ENCODE measurements at regions not wholly inside any gene's neighbourhood (a gene's known extent, or its start where the extent isn't known, plus 50 kb on each side); places are given as distances from the start of the nearest gene placed in this dataset.

DNA sequence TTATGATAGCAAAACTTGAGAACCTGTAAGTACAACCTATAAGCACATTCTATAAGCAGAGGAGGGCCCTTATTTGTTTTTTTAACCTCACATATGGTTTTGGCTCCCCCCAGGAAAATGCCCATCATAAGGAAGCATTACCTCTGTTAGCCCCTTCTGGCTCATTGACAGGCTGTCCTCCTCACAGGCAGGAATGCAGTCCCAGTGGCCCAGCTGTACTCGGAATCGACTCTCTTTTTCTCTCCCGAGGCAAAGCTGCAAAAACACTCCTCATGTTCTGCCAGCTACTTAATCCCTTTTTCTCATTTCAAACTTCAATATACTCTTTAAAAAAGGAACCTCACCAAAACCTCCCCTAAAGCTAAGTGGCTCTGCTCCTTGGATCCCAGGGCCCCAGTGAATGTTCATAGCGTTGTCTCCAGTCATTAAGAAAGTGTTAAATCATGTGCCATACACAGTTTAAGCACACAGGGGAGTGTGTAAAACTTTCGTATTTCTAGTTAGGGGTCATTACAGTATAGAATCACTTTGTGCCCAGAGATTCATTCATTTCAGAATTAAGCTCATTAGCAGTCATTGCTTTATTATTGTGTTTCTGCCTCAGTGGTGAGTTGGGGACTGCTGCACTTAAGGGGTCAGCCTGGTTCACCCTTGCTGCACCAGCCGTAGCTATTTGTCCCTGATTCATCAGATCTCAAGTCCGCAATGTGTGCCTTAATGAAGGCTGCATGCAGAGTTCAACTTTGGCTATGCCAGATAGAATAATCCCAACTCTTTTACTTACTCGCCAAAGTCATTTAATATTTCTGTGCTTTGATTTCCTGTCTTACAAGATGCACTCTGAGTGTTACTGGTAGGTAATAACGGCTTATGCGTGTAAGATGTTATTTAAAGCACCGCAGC, 57.6 kb downstream of the JRKL start:
- no peaks in the 10 kb centered on the region for H3K36me3 ChIP-seq (ENCODE audit: control insufficient read depth, insufficient read depth, low read length)
- no peaks in the 10 kb centered on the region for H3K4me1 ChIP-seq (ENCODE audit: control insufficient read depth, insufficient read depth, low read length)
- H3K9me3 ChIP-seq (ENCODE audit: control insufficient read depth, insufficient read depth, low read length), result no peaks in the 10 kb centered on the region
- WGBS (ENCODE audit: insufficient coverage), result 60% methylated on average over 5 of the region's 11 CpGs
- H3K4me3 ChIP-seq (ENCODE audit: low read depth, low read length), result no peak overlapping the region
- DNase-seq (ENCODE audit: low read depth in 4 of 6, low spot score in 6 of 6), result peak in 1 of 6 donors; percentile 7
- H3K27me3 ChIP-seq (ENCODE audit: control insufficient read depth, insufficient read depth, low read length), result no peaks in the 10 kb centered on the region
- no peak overlapping the region for H3K27ac ChIP-seq (ENCODE audit: low read depth, low read length)

DNA sequence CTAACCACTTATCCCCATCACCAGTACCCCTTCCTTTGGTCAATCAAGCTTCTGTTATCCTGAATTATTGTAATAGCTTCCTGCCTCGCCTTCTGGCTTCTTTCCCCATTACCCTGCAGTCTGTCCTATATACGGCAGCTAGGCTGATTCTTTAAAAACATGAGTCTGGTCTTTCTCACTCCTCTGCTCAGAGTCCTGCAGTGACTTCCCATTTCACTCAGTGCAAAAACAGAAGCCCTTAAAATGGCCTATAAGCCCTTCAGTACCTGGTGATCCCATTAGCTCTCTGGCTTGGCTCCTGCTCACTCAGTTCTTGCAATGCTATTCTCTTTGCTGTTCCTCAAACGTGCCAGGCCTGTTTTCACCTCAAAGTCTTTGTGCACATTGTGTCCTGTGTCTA, 58.4 kb downstream of the JRKL start:
- Histone ChIP-seq H3K4me1 (ENCODE audit: control insufficient read depth, insufficient read depth, low read length) (no peaks in the 10 kb centered on the region), H3K36me3 (ENCODE audit: control insufficient read depth, insufficient read depth, low read length) (no peaks in the 10 kb centered on the region), H3K27me3 (ENCODE audit: control insufficient read depth, insufficient read depth, low read length) (no peaks in the 10 kb centered on the region), H3K27ac (ENCODE audit: low read depth, low read length) (no peak overlapping the region), H3K9me3 (ENCODE audit: control insufficient read depth, insufficient read depth, low read length) (no peaks in the 10 kb centered on the region), H3K4me3 (ENCODE audit: low read depth, low read length) (no peak overlapping the region)
- 82% methylated on average over 3 of the region's 3 CpGs for WGBS (ENCODE audit: insufficient coverage)
- no peak for DNase-seq (ENCODE audit: low read depth in 4 of 6, low spot score in 6 of 6)

DNA sequence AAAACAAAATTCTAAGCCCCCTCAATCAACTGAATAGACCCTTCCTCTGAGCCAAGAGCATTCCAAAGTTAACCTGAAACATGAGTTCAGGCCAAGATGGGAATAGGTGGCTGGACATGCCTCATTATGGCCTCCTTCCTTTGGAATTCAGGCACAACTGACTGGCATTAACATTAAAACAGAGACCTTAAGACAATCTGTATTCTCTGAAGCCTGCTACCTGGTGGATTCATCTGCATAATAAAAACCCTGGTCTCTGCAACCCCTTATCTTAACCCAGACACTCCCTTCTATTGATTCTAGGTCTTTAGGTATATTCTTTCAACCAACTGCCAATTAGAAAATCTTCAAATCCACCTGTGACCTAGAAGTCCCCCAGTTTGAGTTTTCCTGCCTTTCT, 66.3 kb downstream of the JRKL start:
- Histone ChIP-seq H3K27me3 (ENCODE audit: control insufficient read depth, insufficient read depth, low read length) (no peaks in the 10 kb centered on the region), H3K4me3 (ENCODE audit: low read depth, low read length) (no peak overlapping the region), H3K4me1 (ENCODE audit: control insufficient read depth, insufficient read depth, low read length) (no peaks in the 10 kb centered on the region), H3K27ac (ENCODE audit: low read depth, low read length) (no peak overlapping the region), H3K36me3 (ENCODE audit: control insufficient read depth, insufficient read depth, low read length) (no peaks in the 10 kb centered on the region), H3K9me3 (ENCODE audit: control insufficient read depth, insufficient read depth, low read length) (no peaks in the 10 kb centered on the region)
- no peak for DNase-seq (ENCODE audit: low read depth in 4 of 6, low spot score in 6 of 6)

DNA sequence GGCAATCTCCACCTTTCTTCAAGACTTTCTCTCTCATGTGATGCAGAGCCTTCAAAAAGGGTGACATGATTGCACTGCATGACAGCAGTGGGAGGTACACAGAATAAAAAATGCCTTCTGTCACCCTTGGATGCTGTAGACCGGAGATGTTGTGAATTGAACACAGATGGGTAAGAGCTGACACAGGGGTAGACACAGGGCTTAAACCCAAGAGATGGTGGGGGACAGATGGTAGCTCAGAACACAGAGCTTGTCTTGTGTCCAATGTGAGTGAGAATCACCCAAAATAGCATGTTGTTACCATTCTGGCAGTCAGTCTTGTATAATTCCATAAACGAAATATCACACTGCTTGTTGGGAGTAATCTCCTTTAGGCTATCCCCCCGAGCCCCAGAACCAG, 69.9 kb downstream of the JRKL start:
- WGBS (ENCODE audit: insufficient coverage), result 82% methylated on average over 3 of the region's 3 CpGs
- Histone ChIP-seq H3K9me3 (ENCODE audit: control insufficient read depth, insufficient read depth, low read length) (no peaks in the 10 kb centered on the region), H3K27me3 (ENCODE audit: control insufficient read depth, insufficient read depth, low read length) (no peaks in the 10 kb centered on the region), H3K27ac (ENCODE audit: low read depth, low read length) (no peak overlapping the region), H3K4me1 (ENCODE audit: control insufficient read depth, insufficient read depth, low read length) (no peaks in the 10 kb centered on the region), H3K4me3 (ENCODE audit: low read depth, low read length) (no peak overlapping the region), H3K36me3 (ENCODE audit: control insufficient read depth, insufficient read depth, low read length) (no peaks in the 10 kb centered on the region)
- DNase-seq (ENCODE audit: low read depth in 4 of 6, low spot score in 6 of 6), result peak in 1 of 6 donors; percentile 83

DNA sequence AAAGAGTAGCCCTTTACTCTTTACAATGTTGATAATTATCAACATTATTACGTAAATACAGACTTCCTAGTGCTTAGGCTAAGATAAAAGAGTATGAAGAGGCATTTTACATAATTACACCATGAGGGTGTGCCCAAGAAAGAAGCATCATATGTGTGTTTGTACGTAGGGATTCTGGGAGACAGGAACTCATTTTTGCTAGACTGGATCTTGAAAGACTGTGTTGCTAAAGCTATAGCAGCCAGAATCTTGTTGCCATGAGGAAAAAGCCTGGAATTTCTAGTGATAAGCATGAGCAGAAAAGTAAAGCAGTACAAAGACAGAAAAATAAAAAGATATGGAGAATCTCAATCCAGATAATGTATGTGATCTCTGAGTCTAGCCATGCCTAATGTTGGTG, 72.1 kb downstream of the JRKL start:
- Histone ChIP-seq H3K9me3 (ENCODE audit: control insufficient read depth, insufficient read depth, low read length) (no peaks in the 10 kb centered on the region), H3K4me1 (ENCODE audit: control insufficient read depth, insufficient read depth, low read length) (no peaks in the 10 kb centered on the region), H3K27me3 (ENCODE audit: control insufficient read depth, insufficient read depth, low read length) (no peaks in the 10 kb centered on the region), H3K36me3 (ENCODE audit: control insufficient read depth, insufficient read depth, low read length) (no peaks in the 10 kb centered on the region), H3K27ac (ENCODE audit: low read depth, low read length) (no peak overlapping the region), H3K4me3 (ENCODE audit: low read depth, low read length) (no peak overlapping the region)
- 57% methylated on average over 1 of the region's 2 CpGs for WGBS (ENCODE audit: insufficient coverage)
- peak in 1 of 6 donors; percentile 40 for DNase-seq (ENCODE audit: low read depth in 4 of 6, low spot score in 6 of 6)

DNA sequence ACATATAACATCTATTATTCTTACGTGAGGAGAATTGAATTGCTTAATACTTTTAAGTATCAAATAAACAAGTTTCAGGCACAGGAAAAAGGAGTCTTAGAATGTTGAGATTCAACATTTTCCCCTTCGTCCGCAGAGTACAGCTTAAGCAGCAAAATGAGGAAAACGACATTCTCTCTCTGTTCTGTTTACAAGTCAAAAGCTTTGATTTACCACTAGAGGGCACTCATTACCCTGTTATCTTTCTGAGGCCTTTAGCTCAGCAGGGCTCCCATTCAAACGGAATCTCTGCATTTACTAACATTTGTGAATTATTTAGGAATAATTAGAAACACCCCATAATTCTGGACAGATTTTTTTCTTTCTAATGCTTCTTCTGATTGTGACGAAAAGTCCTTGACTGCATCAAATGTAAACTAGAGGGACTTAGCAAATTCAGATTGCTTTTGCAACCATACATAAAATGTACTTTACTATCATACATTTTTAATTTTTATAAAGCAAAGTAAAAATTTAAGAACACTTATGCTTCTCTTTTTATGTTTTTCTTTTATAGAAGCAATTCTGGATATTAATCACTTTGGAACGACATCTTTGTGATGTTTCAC, 75.0 kb downstream of the JRKL start:
- no peaks in the 10 kb centered on the region for H3K4me1 ChIP-seq (ENCODE audit: control insufficient read depth, insufficient read depth, low read length)
- 0% methylated on average over 1 of the region's 7 CpGs for WGBS (ENCODE audit: insufficient coverage)
- H3K9me3 ChIP-seq (ENCODE audit: control insufficient read depth, insufficient read depth, low read length), result no peaks in the 10 kb centered on the region
- no peak overlapping the region for H3K27ac ChIP-seq (ENCODE audit: low read depth, low read length)
- no peaks in the 10 kb centered on the region for H3K36me3 ChIP-seq (ENCODE audit: control insufficient read depth, insufficient read depth, low read length)
- H3K4me3 ChIP-seq (ENCODE audit: low read depth, low read length), result no peak overlapping the region
- DNase-seq (ENCODE audit: low read depth in 4 of 6, low spot score in 6 of 6), result peak; percentile 40 to 97 (median 72)
- H3K27me3 ChIP-seq (ENCODE audit: control insufficient read depth, insufficient read depth, low read length), result no peaks in the 10 kb centered on the region

DNA sequence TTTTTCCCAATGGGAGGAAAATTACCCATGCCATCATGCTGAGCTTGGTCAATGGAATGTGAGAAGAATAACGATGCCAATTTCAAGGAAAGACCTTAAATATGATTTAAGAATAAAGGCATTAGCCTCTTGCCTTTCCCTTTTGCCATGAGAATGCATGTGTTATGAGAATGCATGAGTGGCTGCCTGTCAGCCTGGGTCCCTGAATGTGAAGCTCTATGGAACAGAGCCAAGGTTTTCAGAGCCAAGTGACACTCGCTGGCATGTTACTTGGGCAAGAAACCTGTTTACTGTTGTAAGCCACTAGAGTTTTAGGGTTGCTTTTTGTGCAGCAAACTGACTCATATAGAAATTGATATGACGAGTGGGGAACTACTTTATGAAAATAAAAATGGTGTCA, 75.7 kb downstream of the JRKL start:
- H3K4me3 ChIP-seq (ENCODE audit: low read depth, low read length), result no peak overlapping the region
- no peak overlapping the region for H3K27ac ChIP-seq (ENCODE audit: low read depth, low read length)
- H3K4me1 ChIP-seq (ENCODE audit: control insufficient read depth, insufficient read depth, low read length), result no peaks in the 10 kb centered on the region
- no peaks in the 10 kb centered on the region for H3K9me3 ChIP-seq (ENCODE audit: control insufficient read depth, insufficient read depth, low read length)
- 33% methylated on average over 2 of the region's 3 CpGs for WGBS (ENCODE audit: insufficient coverage)
- peak in 2 of 6 donors; percentile 58 to 80 for DNase-seq (ENCODE audit: low read depth in 4 of 6, low spot score in 6 of 6)
- no peaks in the 10 kb centered on the region for H3K36me3 ChIP-seq (ENCODE audit: control insufficient read depth, insufficient read depth, low read length)
- H3K27me3 ChIP-seq (ENCODE audit: control insufficient read depth, insufficient read depth, low read length), result no peaks in the 10 kb centered on the region

DNA sequence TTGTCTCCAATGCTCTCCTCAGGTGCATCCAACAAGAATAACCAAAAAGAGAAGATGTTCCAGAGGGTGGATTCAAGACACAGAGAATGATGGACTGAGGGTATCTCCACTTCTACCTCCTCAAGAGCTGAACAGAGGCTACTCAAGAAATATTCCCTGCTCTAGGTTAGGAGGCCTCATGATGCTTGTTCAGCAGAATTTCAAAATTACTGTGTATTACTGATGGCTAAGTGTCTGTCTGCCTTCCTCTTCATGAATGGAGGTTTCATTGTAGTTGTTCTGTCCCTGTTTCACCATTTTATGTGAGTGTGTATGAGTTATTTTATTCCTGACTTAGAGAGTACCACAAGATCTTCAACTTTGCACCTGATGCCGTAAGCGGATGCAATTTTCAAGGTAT, 76.8 kb downstream of the JRKL start:
- Histone ChIP-seq H3K4me3 (ENCODE audit: low read depth, low read length) (no peak overlapping the region), H3K27ac (ENCODE audit: low read depth, low read length) (no peak overlapping the region), H3K9me3 (ENCODE audit: control insufficient read depth, insufficient read depth, low read length) (no peaks in the 10 kb centered on the region), H3K36me3 (ENCODE audit: control insufficient read depth, insufficient read depth, low read length) (no peaks in the 10 kb centered on the region), H3K4me1 (ENCODE audit: control insufficient read depth, insufficient read depth, low read length) (no peaks in the 10 kb centered on the region), H3K27me3 (ENCODE audit: control insufficient read depth, insufficient read depth, low read length) (no peaks in the 10 kb centered on the region)
- no CpG with 5 or more reads among the region's 2 CpGs for WGBS (ENCODE audit: insufficient coverage)
- DNase-seq (ENCODE audit: low read depth in 4 of 6, low spot score in 6 of 6), result no peak

DNA sequence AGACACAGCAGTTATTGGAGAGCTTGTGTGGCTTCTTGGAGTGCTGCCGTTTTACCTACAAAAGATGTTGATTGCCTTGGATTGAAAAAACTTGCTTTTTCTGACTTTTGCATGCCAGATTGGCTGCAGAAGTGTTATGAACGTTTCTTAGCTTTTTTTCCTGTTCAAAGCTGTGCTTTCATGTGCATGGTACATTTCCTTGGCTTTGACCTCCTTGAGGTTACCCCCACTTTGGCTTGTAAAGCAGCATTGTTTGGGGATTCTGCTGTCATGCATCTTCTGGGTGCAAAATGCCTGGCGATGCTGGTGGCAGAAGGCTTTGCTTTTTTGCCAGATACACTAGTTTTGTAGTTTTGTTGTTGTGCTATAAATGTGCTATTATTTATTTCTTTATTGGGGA, 80.0 kb downstream of the JRKL start:
- peak in 1 of 6 donors; percentile 67 for DNase-seq (ENCODE audit: low read depth in 4 of 6, low spot score in 6 of 6)
- Histone ChIP-seq H3K4me3 (ENCODE audit: low read depth, low read length) (no peak overlapping the region), H3K4me1 (ENCODE audit: control insufficient read depth, insufficient read depth, low read length) (no peaks in the 10 kb centered on the region), H3K9me3 (ENCODE audit: control insufficient read depth, insufficient read depth, low read length) (no peaks in the 10 kb centered on the region), H3K36me3 (ENCODE audit: control insufficient read depth, insufficient read depth, low read length) (no peaks in the 10 kb centered on the region), H3K27me3 (ENCODE audit: control insufficient read depth, insufficient read depth, low read length) (no peaks in the 10 kb centered on the region), H3K27ac (ENCODE audit: low read depth, low read length) (no peak overlapping the region)
- 43% methylated on average over 3 of the region's 3 CpGs for WGBS (ENCODE audit: insufficient coverage)

DNA sequence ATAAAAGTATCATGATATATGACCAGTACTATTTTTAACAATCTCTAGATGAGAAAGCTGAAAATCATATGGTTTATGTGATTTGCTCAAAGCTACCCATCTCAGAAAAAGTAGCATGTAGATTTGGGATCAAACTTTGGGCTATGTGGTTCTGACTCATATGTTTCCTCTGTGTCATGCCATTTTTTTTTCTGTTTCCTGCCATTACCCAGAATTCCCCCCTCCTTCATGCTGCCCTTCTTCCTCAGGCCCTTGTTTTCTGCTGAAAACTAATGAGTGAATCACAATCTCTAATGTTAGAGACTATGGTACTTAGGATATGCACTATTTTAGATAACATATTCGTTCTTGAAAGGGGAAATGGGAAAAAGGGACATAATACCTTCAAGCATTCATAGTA, 80.7 kb downstream of the JRKL start:
- no peaks in the 10 kb centered on the region for H3K9me3 ChIP-seq (ENCODE audit: control insufficient read depth, insufficient read depth, low read length)

More for the DNA sequence above, 80.7 kb downstream of the JRKL start:
- no peak for DNase-seq (ENCODE audit: low read depth in 4 of 6, low spot score in 6 of 6)
- no peak overlapping the region for H3K4me3 ChIP-seq (ENCODE audit: low read depth, low read length)
- no peaks in the 10 kb centered on the region for H3K4me1 ChIP-seq (ENCODE audit: control insufficient read depth, insufficient read depth, low read length)
- no CpG with 5 or more reads among the region's 1 CpG for WGBS (ENCODE audit: insufficient coverage)
- H3K36me3 ChIP-seq (ENCODE audit: control insufficient read depth, insufficient read depth, low read length), result no peaks in the 10 kb centered on the region
- H3K27ac ChIP-seq (ENCODE audit: low read depth, low read length), result no peak overlapping the region
- no peaks in the 10 kb centered on the region for H3K27me3 ChIP-seq (ENCODE audit: control insufficient read depth, insufficient read depth, low read length)

Data from spinal cord (tissue), 9 donors.